Activated naive CD8-positive, alpha-beta T cell treated with anti-CD3 and anti-CD28 coated beads, Interleukin-2, amount 50 U/mL, for 16 hours (primary cell): ENCODE measurements at regions not wholly inside any gene's neighbourhood (a gene's known extent, or its start where the extent isn't known, plus 50 kb on each side); places are given as distances from the start of the nearest gene placed in this dataset.

ENCODE experiments used
- DNase-seq: peaks from one replicate; pipeline ENCODE4 v3.0.0-alpha.2; 2020; ENCODE audit warnings: low read depth, low spot score

DNA sequence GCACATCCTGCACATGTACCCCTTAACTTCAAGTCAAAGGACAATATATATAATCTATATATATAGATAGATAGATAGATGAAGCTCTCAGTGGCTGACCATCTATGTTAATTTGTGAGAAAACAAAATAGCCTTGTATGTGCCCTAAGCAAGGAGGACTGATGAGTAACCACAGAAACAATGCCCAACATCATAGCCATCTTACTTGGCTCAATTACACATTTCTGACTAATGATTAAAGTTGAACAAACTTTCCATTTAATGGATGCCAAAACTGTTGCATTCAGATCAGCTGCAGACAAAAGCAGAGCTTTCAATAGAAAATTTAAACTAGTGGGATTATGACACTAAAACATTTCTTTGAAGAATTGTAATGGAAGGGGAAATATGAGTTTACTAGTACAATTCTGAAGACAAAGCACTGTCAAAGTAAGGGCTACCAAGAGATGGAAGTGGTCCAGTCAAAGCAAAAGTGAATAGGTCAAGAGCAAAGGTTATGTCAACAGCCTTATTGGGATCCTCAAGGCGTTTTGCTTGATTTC lies 1188.2 kb upstream of the RAG2 start:
- DNase-seq, result no peak

DNA sequence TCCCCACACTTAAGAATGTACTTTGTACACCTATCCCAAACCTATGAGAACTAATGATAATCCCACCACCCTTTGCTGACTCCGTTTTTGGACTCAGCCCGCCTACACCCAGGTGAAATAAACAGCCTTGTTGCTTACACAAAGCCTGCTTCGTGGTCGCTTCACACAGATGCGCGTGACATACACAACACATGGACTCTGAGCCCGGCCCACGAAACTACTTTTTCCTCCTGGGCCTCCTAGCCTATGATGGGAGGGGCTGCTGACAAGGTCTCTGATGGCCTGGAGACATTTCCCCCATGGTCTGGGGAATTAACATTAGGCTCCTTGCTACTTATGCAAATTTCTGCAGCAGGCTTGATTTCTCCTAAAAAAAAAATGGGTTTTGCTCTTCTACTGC lies 1176.4 kb upstream of the RAG2 start:
- no peak for DNase-seq

- DNase-seq, result no peak
These were observed 1172.1 kb upstream of the RAG2 start for GRCh38 chr11:37770145-37770544.

DNA sequence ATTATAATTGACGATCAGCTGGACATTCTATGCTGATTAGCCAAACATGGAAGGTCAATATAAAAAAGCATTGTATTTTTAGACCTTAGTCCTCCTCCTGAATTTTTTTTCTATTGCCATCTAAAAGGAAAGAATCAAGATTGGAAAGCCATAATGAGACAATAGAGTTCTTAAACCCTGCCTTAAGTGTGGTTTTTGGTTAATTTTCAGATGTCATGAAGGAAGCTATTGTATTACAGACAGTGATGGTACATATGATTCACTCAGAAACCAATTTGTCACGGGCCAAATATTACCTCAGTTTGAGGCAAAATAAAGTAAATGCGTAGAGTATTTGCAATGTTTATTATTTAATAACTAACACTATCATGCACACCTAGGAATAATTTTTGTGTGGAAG lies 1164.0 kb upstream of the RAG2 start:
- DNase-seq, result no peak

- no peak for DNase-seq
These were observed 1157.5 kb upstream of the RAG2 start for GRCh38 chr11:37755521-37755920.

DNA sequence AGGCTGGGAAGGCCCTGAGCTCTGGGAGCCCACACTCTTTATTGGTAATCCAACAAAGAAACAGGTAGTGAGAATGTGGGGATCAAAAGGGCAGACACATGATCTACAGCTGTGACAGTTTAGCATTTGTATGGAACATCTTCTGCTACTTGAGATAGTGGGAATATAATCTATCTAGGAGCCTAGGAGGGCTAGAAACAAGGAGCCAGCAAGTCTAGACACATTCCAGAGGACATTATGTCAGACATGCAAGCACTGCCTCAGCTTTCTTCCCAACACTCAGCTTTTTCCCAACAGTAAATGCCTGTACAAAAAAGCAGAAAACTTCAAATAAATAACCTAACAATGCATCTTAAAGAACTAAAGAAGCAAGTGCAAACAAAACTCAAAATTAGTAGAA lies 1150.6 kb upstream of the RAG2 start:
- no peak for DNase-seq

DNA sequence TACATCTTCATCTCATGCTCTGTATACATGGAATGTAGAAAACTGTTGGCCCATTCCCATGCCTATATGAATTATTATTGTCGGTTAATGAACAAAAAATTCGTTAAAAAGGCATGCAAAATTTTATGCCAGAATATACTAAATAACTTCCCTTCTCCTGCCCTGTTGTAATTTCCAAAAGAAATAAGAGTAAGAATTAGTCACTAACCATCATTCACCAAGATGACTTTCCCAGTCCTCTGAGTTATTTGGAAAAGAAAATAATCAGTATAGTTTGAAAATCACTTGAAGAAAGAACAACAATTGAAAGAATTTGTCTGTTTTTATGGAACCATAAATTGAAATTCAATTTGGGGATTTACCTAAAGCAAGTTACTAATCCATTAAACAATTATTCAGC lies 1149.1 kb upstream of the RAG2 start:
- no peak for DNase-seq

DNA sequence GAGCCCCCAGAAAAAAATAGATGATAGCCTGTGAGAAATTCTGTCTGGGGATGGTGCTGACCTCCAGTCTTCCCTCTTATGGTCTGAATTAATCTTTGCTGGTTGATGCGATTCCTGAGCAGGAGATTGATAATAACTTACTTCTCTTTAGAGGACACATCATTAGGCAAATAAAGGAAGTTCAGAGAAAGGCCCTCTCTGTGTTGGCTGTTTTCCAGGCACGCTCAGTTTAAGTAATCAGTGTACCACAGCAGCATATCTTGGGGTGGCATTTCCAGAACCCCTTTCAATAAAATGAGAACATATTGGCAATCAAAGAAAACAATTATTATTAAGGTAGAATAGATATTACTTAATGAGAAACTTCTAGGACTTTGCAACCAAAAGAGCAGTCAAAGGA lies 1129.3 kb upstream of the RAG2 start:
- DNase-seq, result no peak

- no peak for DNase-seq
These were observed 1126.3 kb upstream of the RAG2 start for GRCh38 chr11:37724315-37724714.

- no peak for DNase-seq
These were observed 1123.4 kb upstream of the RAG2 start for GRCh38 chr11:37721485-37721884.

GRCh38 chr11:37718431-37718999 lies 1120.5 kb upstream of the RAG2 start:
- DNase-seq, result no peak

DNA sequence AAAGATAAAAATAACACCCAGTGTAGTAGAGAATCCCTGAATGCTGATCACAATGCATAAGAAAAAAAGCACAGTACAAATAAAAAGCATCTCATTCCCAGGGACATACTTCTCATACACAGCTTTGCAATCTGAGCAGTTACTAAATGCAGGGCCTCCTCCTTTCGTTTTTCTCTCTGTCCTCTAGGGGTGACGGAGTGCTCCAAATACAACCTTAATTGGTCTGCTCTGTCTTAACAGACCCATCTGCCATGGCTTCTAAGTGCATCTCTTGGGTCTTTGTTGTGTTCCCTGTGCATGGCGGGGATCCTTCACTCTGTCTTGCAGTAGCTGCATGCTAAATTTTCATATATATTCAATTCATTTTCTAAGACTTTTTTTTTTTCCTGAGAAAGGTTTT lies 1114.2 kb upstream of the RAG2 start:
- no peak for DNase-seq

DNA sequence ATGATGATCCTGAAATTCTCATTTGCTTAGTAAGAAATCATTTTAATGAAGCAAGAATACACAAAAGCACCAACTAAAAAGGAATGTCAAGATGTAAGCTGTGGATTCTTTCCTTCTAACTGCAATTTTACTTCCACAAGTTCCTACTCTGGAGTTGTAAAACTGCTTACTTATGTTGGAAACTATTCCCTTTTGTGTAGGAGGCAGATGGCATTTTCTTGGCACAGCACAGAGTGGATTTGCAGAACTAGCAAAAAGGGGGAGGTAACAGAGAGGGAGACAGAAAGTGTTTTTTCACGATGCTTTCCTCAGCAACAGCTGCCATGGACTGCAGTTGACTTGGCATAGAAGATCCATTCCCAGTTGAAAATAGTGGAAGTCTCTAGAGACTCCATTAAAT lies 1112.0 kb upstream of the RAG2 start:
- DNase-seq, result no peak

GRCh38 chr11:37704791-37705190 lies 1106.8 kb upstream of the RAG2 start:
- no peak for DNase-seq

DNA sequence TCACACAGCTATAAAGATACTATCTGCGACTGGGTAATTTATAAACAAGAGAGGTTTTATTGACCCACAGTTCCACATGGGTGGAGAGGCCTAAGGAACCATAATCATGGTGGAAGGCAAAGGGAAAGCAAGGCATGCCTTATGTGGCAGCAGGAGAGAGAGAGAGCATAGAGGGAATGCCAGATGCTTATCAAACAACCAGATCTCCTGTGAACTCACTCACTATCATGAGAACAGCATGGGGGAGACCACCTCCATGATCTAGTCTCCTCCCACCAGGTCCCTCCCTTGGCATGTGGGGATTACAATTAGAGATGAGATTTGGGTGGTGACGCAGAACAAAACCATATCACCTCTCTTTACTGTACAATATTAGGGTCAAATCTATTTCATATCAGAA lies 1101.6 kb upstream of the RAG2 start:
- no peak for DNase-seq

DNA sequence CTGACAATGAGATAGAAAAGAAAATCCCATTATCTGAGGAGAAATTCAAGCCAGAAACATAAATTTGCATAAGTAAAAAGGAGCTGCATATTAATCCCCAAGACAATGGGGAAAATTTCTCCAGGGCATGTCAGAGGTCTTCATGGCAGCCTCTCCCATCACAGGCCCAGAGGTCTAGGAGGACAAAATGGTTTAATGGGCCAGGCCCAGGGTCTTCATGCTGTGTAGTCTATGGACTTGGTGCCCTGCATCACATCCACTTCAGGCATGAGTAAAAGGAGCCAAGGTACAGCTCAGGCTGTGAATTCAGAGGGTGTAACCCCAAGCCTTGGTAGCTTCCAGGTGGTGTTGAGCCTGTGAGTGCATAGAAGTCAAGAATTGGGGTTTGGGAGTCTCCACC lies 1097.2 kb upstream of the RAG2 start:
- no peak for DNase-seq

GRCh38 chr11:37689951-37690350 lies 1091.9 kb upstream of the RAG2 start:
- no peak for DNase-seq

DNA sequence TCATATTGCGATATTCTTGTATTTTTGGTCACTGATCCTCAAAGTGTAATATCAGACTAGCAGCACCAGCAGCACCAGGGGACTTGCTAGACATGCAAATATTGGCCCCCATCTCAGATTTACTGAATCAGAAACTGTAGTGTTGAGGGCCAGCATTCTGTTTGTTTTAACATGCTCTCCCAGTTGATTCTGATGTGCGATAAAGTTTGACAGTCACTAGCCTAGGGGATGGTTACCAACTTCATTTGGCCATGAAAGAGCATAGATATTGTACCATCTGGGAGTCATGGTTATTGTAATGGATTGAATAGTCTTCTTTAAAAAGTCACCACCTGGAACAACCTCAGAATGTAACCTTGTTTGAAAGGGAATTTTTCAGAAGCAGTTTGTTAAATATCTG lies 1090.4 kb upstream of the RAG2 start:
- no peak for DNase-seq

GRCh38 chr11:37687130-37687529 lies 1089.1 kb upstream of the RAG2 start:
- DNase-seq, result no peak

DNA sequence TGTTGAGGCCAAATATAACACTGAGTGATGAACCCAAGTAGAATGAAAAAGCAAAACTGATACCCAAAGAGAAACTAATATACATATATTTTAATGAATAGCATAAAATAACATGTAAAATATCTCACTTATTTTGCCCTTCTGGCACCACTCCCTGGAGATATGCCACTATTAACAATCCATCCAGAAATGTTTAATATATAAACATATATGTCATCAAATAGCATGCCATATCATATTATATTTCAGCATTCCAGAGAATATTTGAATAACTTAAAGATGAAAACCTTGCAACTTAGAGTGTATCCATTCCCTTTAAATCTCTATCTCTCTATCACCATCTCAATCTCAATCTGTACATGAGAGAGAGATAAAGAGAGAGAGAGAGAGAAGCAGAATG lies 1073.3 kb upstream of the RAG2 start:
- no peak for DNase-seq

DNA sequence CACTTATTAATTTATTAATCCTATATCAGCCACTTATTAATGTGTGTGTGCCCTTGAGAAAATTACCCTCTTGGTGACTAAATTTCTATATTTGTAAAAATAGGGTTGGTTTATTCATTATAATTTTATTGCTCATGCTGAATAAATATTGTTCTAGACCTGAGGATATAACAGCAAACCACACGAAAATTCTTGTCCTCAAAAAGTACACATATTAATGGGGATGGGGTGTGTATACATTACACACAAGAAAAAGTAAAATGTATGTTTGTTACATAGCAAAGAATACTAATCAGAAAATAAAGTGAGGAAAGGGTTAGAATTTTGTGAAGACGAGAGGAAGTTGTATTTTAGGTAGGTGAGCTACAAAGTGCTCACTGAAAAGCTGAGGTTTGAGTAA lies 1068.9 kb upstream of the RAG2 start:
- DNase-seq, result no peak

DNA sequence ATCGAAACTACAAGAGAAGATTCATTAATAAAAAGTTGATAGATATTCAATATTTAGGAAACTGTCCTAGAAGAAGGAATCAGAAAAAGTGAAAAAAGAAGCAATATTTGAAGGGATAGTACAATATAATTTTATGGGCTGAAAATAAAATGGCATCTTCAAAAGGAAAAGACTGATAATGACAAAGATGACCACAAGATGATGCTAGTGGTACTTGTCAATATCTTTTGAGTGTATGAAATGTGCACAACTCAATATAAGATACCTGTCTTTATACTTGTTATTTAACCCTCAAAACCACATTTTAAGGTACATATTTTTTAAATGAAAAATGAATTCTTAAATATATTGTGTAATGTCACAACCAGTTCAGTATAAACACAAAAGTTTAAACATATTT lies 1059.6 kb upstream of the RAG2 start:
- DNase-seq, result no peak

DNA sequence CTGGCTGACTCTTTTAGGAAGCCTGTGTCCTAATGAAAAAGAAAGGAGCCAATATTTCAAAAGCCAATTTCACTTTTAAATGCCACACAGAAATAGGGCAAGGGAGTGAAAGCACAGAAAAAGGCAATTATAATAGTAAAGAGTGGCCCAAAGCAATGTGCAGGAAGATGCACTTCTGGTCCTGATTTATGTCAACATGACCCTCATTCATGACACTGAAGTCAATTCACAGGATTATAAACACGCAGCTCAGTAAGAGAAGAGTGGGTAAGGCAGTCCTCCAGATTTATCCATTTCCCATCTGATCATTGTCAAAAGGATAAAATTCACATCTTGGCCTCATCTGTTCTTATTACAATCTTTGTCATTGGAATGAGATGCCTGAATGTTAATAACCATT lies 1049.7 kb upstream of the RAG2 start:
- DNase-seq, result no peak

GRCh38 chr11:37643968-37644367 lies 1045.9 kb upstream of the RAG2 start:
- no peak for DNase-seq
